Natural killer cell treated with Interleukin-12 subunit alpha and Interleukin-12 subunit beta and Interleukin-15 and Interleukin-18, amount 100 ng/mL, for 72 hours (primary cell): ENCODE measurements at regions not wholly inside any gene's neighbourhood (a gene's known extent, or its start where the extent isn't known, plus 50 kb on each side); places are given as distances from the start of the nearest gene placed in this dataset.

Source experiments
- ATAC-seq, 2 donors: fragments of 150-1000 bp; cut with Tn5 transposase in 1 of 2; sonication (Bioruptor Pico), chemical (Tn5 transposase) in 1 of 2; 2 replicates each; pipeline ENCODE4 v1.10.0; 2021
- DNase-seq: peaks from one replicate; pipeline ENCODE4 v3.0.0; 2022; ENCODE audit warnings: low spot score
- H3K27ac Mint-ChIP-seq, 2 donors: 1 replicate in 1 of 2; 2 replicates in 1 of 2; pipeline ENCODE4 v1.8.0; 2022; ENCODE audit warnings: mixed read lengths in 2 of 2, mild to moderate bottlenecking in 1 of 2, moderate library complexity in 1 of 2
- H3K27me3 Mint-ChIP-seq, 2 donors: 1 replicate in 1 of 2; 2 replicates in 1 of 2; pipeline ENCODE4 v1.8.0; 2022; ENCODE audit warnings: mixed read lengths in 2 of 2
- H3K36me3 Mint-ChIP-seq: one replicate; pipeline ENCODE4 v1.8.0; 2022; ENCODE audit warnings: mixed read lengths
- H3K4me1 Mint-ChIP-seq, 2 donors: 1 replicate in 1 of 2; 2 replicates in 1 of 2; pipeline ENCODE4 v1.8.0; 2022; ENCODE audit warnings: low read depth in 2 of 2, mixed read lengths in 2 of 2, mild to moderate bottlenecking in 1 of 2
- H3K4me3 Mint-ChIP-seq: one replicate; pipeline ENCODE4 v1.8.0; 2022; ENCODE audit warnings: mixed read lengths
- H3K9me3 Mint-ChIP-seq: 2 replicates; pipeline ENCODE4 v1.8.0; 2022; ENCODE audit warnings: mixed read lengths

GRCh38 chr11:15884141-15884540 is 472.2 kb downstream of the SOX6 start:
- peaks cover 3% of the 10 kb centered on the region for H3K9me3 Mint-ChIP-seq
- no peak for ATAC-seq
- no peak overlapping the region for H3K27ac Mint-ChIP-seq

GRCh38 chr11:15884777-15885540 is 471.4 kb downstream of the SOX6 start:
- Mint-ChIP-seq H3K9me3 (no peaks in the 10 kb centered on the region), H3K27ac (no peak overlapping the region), H3K4me3 (no peak overlapping the region), H3K27me3 (peaks cover 0 to 2% of the 10 kb centered on the region in 2 donors), H3K36me3 (no peaks in the 10 kb centered on the region), H3K4me1 (no peaks in the 10 kb centered on the region)
- DNase-seq, result no peak
- ATAC-seq, result no peak

More at GRCh38 chr11:15884141-15884540, 472.2 kb downstream of the SOX6 start:
- no peaks in the 10 kb centered on the region for H3K36me3 Mint-ChIP-seq
- no peak overlapping the region for H3K4me3 Mint-ChIP-seq
- DNase-seq, result no peak
- H3K4me1 Mint-ChIP-seq, result no peaks in the 10 kb centered on the region
- H3K27me3 Mint-ChIP-seq, result peaks cover 0 to 2% of the 10 kb centered on the region in 2 donors

- ATAC-seq, result no peak
- DNase-seq, result no peak
- Mint-ChIP-seq H3K27ac (no peak overlapping the region), H3K36me3 (no peaks in the 10 kb centered on the region), H3K4me1 (no peaks in the 10 kb centered on the region), H3K9me3 (no peaks in the 10 kb centered on the region), H3K4me3 (no peak overlapping the region), H3K27me3 (peaks cover 0 to 2% of the 10 kb centered on the region in 2 donors)
Observed at GRCh38 chr11:15885854-15886253, 470.5 kb downstream of the SOX6 start.

- Mint-ChIP-seq H3K4me1 (no peaks in the 10 kb centered on the region), H3K9me3 (no peaks in the 10 kb centered on the region), H3K36me3 (no peaks in the 10 kb centered on the region), H3K27ac (no peak overlapping the region), H3K27me3 (peaks cover 0 to 2% of the 10 kb centered on the region in 2 donors), H3K4me3 (no peak overlapping the region)
- no peak for ATAC-seq
- DNase-seq, result no peak
Observed at GRCh38 chr11:15886299-15886698, 470.0 kb downstream of the SOX6 start.

GRCh38 chr11:15886866-15887265 is 469.5 kb downstream of the SOX6 start:
- H3K4me1 Mint-ChIP-seq, result no peaks in the 10 kb centered on the region
- ATAC-seq (no peak), DNase-seq (no peak)
- H3K4me3 Mint-ChIP-seq, result no peak overlapping the region
- H3K36me3 Mint-ChIP-seq, result no peaks in the 10 kb centered on the region
- no peak overlapping the region for H3K27ac Mint-ChIP-seq
- H3K27me3 Mint-ChIP-seq, result peaks cover 0 to 2% of the 10 kb centered on the region in 2 donors
- H3K9me3 Mint-ChIP-seq, result no peaks in the 10 kb centered on the region

GRCh38 chr11:15888556-15889345 is 467.6 kb downstream of the SOX6 start:
- Mint-ChIP-seq H3K27me3 (peaks cover 0 to 2% of the 10 kb centered on the region in 2 donors), H3K4me1 (peaks cover 0 to 9% of the 10 kb centered on the region in 2 donors), H3K27ac (no peak overlapping the region), H3K9me3 (no peaks in the 10 kb centered on the region), H3K4me3 (no peak overlapping the region), H3K36me3 (no peaks in the 10 kb centered on the region)
- DNase-seq (no peak), ATAC-seq (no peak)

- ATAC-seq (no peak), DNase-seq (no peak)
- Mint-ChIP-seq H3K4me1 (peaks cover 0 to 9% of the 10 kb centered on the region in 2 donors), H3K4me3 (no peak overlapping the region), H3K36me3 (no peaks in the 10 kb centered on the region), H3K27ac (no peak overlapping the region), H3K9me3 (no peaks in the 10 kb centered on the region), H3K27me3 (peaks cover 0 to 2% of the 10 kb centered on the region in 2 donors)
Observed at GRCh38 chr11:15889363-15890030, 466.8 kb downstream of the SOX6 start.

GRCh38 chr11:15890031-15890713 is 466.2 kb downstream of the SOX6 start:
- Mint-ChIP-seq H3K4me3 (no peak overlapping the region), H3K27me3 (peaks cover 0 to 2% of the 10 kb centered on the region in 2 donors), H3K4me1 (peaks cover 0 to 9% of the 10 kb centered on the region in 2 donors), H3K27ac (no peak overlapping the region), H3K9me3 (no peaks in the 10 kb centered on the region), H3K36me3 (no peaks in the 10 kb centered on the region)
- no peak for ATAC-seq
- DNase-seq, result no peak

- DNase-seq, result no peak
- Mint-ChIP-seq H3K9me3 (no peaks in the 10 kb centered on the region), H3K27me3 (no peaks in the 10 kb centered on the region), H3K36me3 (no peaks in the 10 kb centered on the region), H3K4me1 (peaks cover 0 to 9% of the 10 kb centered on the region in 2 donors), H3K4me3 (no peak overlapping the region), H3K27ac (no peak overlapping the region)
- no peak for ATAC-seq
Observed at GRCh38 chr11:15893080-15893492, 463.3 kb downstream of the SOX6 start.

- Mint-ChIP-seq H3K27ac (no peak overlapping the region), H3K4me3 (no peak overlapping the region), H3K4me1 (peaks cover 0 to 9% of the 10 kb centered on the region in 2 donors), H3K9me3 (no peaks in the 10 kb centered on the region), H3K36me3 (no peaks in the 10 kb centered on the region), H3K27me3 (no peaks in the 10 kb centered on the region)
- no peak for ATAC-seq
- DNase-seq, result no peak
Observed at GRCh38 chr11:15896026-15896425, 460.3 kb downstream of the SOX6 start.

GRCh38 chr11:15896530-15896929 is 459.8 kb downstream of the SOX6 start:
- Mint-ChIP-seq H3K27ac (no peak overlapping the region), H3K4me1 (peaks cover 0 to 9% of the 10 kb centered on the region in 2 donors), H3K27me3 (no peaks in the 10 kb centered on the region), H3K9me3 (no peaks in the 10 kb centered on the region), H3K36me3 (no peaks in the 10 kb centered on the region), H3K4me3 (no peak overlapping the region)
- no peak for ATAC-seq
- no peak for DNase-seq

GRCh38 chr11:15897211-15897960 is 459.0 kb downstream of the SOX6 start:
- Mint-ChIP-seq H3K4me1 (peaks cover 0 to 9% of the 10 kb centered on the region in 2 donors), H3K9me3 (no peaks in the 10 kb centered on the region), H3K36me3 (no peaks in the 10 kb centered on the region), H3K27ac (no peak overlapping the region), H3K4me3 (no peak overlapping the region), H3K27me3 (no peaks in the 10 kb centered on the region)
- DNase-seq, result no peak
- ATAC-seq, result no peak

- peak in 1 of 2 donors; percentile 32 for ATAC-seq
- DNase-seq, result no peak
- H3K9me3 Mint-ChIP-seq, result no peaks in the 10 kb centered on the region
- H3K36me3 Mint-ChIP-seq, result no peaks in the 10 kb centered on the region
- H3K4me1 Mint-ChIP-seq, result no peaks in the 10 kb centered on the region
- H3K4me3 Mint-ChIP-seq, result no peak overlapping the region
- H3K27ac Mint-ChIP-seq, result no peak overlapping the region
- no peaks in the 10 kb centered on the region for H3K27me3 Mint-ChIP-seq
Observed at GRCh38 chr11:15901054-15901453, 455.3 kb downstream of the SOX6 start.
